DND-41 (cell line): ENCODE measurements at regions not wholly inside any gene's neighbourhood (a gene's known extent, or its start where the extent isn't known, plus 50 kb on each side); places are given as distances from the start of the nearest gene placed in this dataset.

Experiments used
- ATAC-seq: fragments of 200-7000 bp; cut with Tn5 transposase; 3 replicates; pipeline ENCODE4 v1.9.1; 2021; ENCODE audit warnings: low read depth; ENCODE audit not compliant: insufficient read depth
- DNase-seq: peaks from one replicate; pipeline ENCODE4 v3.0.0-alpha.2; 2020
- H2AFZ ChIP-seq: 2 replicates; pipeline ENCODE4 v1.6.0; 2012; ENCODE audit warnings: low read depth, low read length
- H3K27ac ChIP-seq: 2 replicates; pipeline ENCODE4 v1.5.1; 2012; ENCODE audit warnings: low read length, inconsistent platforms
- H3K27me3 ChIP-seq: fragments of 200-600 bp; sonication (generic); 2 replicates; pipeline ENCODE4 v1.6.0; 2012; ENCODE audit warnings: low read length, mild to moderate bottlenecking, inconsistent platforms; ENCODE audit not compliant: insufficient read depth, poor library complexity
- H3K36me3 ChIP-seq: 2 replicates; pipeline ENCODE4 v1.5.1; 2012; ENCODE audit warnings: low read length, inconsistent platforms; ENCODE audit not compliant: insufficient read depth
- H3K4me1 ChIP-seq: 2 replicates; pipeline ENCODE4 v1.5.1; 2012; ENCODE audit warnings: mild to moderate bottlenecking, low read length; ENCODE audit not compliant: insufficient read depth
- H3K4me2 ChIP-seq: 2 replicates; pipeline ENCODE4 v1.6.0; 2012; ENCODE audit warnings: mild to moderate bottlenecking, moderate library complexity, low read length, inconsistent platforms; ENCODE audit not compliant: insufficient read depth
- H3K4me3 ChIP-seq, 2 experiments: fragments of 200-600 bp in 1 of 2; shearing (Covaris generic) in 1 of 2; 2 replicates each; pipeline ENCODE4 v1.5.1; 2012 to 2016; ENCODE audit warnings: inconsistent platforms in 2 of 2, low read length in 2 of 2, mild to moderate bottlenecking in 2 of 2, low read depth in 1 of 2, moderate library complexity in 1 of 2
- H3K79me2 ChIP-seq: 2 replicates; pipeline ENCODE4 v1.6.0; 2012; ENCODE audit warnings: low read length, inconsistent platforms; ENCODE audit not compliant: insufficient read depth
- H3K9ac ChIP-seq: 2 replicates; pipeline ENCODE4 v1.6.0; 2012; ENCODE audit warnings: low read depth, mild to moderate bottlenecking, inconsistent platforms, low read length, moderate library complexity
- H3K9me3 ChIP-seq: 2 replicates; pipeline ENCODE4 v1.5.1; 2012; ENCODE audit warnings: low read length, moderate library complexity, mild to moderate bottlenecking, inconsistent platforms; ENCODE audit not compliant: insufficient read depth, severe bottlenecking
- H4K20me1 ChIP-seq: 2 replicates; pipeline ENCODE4 v1.6.0; 2012; ENCODE audit warnings: low read length; ENCODE audit not compliant: insufficient read depth
- EZH2 ChIP-seq: IDR thresholded peaks from 3 replicates; pipeline ENCODE4 v1.6.1; 2012; ENCODE audit warnings: borderline replicate concordance, low read depth, mild to moderate bottlenecking, moderate library complexity, low read length, inconsistent platforms; ENCODE audit not compliant: severe bottlenecking
- TF ChIP-seq, protein P1 (sequence below): IDR thresholded peaks from 2 replicates; pipeline ENCODE4 v1.5.1; 2012; ENCODE audit warnings: borderline replicate concordance, low read length, moderate library complexity, mild to moderate bottlenecking; ENCODE audit not compliant: poor library complexity, severe bottlenecking; ENCODE audit errors: extremely low read depth

DNA sequence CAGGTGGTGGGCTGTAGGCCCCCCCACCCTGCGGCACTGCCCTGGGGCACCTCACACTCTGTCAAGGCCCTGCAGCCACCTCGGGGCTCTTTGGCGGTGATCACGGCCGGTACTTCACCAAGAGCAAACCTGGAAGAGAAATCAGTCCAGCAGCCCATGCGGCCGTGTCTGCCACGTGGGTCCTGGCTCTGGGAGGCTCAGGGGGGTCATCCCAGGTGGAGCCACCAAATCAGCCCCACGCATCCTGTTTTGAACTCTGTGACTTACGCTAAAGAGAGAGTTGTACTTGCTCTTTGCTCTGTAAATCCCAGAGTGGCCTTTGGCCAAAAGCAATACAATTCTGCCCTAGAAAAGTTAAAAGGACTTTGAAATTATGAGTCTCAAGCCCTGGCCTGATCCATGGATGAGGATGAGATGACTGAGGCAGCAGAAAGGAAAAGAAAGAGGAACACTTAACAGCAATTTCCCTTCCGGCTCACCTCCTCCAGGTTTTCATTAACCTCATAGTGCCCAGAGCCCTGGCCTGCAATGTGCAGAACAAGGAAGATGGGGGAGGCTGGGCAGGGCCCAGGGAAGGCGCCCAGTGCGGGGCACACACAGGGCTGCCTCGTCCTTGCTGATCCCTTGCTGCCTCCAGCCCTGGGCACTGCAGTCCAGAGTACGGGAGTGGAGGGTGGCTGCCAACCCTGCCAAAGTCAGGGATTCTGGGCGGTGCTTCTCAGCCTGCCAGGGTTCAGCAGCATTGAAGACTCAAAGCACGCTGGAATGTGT lies 337.0 kb downstream of the MATN1 start:
- Histone ChIP-seq H4K20me1 (no peaks in the 10 kb centered on the region), H3K4me2 (no peak overlapping the region), H3K79me2 (no peaks in the 10 kb centered on the region), H3K36me3 (no peaks in the 10 kb centered on the region), H3K4me3 (no peak overlapping the region), H3K27ac (no peak overlapping the region), H2AFZ (no peak overlapping the region), H3K27me3 (peaks cover 10% of the 10 kb centered on the region), H3K9ac (no peak overlapping the region), H3K9me3 (no peaks in the 10 kb centered on the region), H3K4me1 (no peaks in the 10 kb centered on the region)
- no peak for DNase-seq
- ATAC-seq = no peak
- TF ChIP-seq, protein P1, sequence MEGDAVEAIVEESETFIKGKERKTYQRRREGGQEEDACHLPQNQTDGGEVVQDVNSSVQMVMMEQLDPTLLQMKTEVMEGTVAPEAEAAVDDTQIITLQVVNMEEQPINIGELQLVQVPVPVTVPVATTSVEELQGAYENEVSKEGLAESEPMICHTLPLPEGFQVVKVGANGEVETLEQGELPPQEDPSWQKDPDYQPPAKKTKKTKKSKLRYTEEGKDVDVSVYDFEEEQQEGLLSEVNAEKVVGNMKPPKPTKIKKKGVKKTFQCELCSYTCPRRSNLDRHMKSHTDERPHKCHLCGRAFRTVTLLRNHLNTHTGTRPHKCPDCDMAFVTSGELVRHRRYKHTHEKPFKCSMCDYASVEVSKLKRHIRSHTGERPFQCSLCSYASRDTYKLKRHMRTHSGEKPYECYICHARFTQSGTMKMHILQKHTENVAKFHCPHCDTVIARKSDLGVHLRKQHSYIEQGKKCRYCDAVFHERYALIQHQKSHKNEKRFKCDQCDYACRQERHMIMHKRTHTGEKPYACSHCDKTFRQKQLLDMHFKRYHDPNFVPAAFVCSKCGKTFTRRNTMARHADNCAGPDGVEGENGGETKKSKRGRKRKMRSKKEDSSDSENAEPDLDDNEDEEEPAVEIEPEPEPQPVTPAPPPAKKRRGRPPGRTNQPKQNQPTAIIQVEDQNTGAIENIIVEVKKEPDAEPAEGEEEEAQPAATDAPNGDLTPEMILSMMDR = no peak
- no peak for TF ChIP-seq EZH2

DNA sequence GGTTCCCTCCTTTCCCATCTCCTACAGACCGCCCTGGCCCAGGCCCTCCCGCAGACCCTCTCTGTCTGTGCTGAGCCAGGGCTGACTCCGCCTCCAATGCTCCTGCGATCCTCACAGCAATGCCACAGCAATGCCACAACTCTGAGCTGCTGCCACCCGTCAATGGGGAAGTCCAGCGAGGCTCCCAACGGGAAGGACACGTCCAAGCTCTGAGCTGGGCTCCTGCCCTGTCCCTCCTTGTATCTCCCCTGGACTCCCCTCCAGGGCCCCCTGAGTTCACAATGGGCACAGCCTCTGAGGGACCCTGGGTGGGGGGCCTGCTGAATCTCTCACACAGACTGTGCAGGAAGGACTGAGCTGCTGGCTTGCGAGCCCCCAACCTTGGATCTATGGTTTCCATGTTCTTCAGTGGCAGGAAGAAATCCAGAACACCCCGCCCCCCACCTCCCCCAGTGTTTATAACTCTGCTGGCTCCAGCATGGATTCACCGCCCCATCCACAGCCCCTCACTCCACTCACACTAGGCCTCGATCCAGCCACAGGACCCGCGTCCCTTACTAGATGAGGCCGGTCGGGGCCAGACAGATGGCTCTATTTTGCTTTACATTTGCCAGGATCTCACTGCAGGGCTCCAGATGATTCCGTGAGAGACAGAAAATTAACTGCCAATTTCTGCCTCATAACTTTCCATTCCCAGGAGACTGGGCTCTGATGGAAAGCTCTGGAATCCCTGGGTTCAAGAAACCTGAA lies 338.0 kb downstream of the MATN1 start:
- no peaks in the 10 kb centered on the region for H3K79me2 ChIP-seq
- no peak overlapping the region for H3K27ac ChIP-seq
- no peaks in the 10 kb centered on the region for H3K9me3 ChIP-seq
- no peak overlapping the region for H2AFZ ChIP-seq
- no peak for TF ChIP-seq EZH2
- TF ChIP-seq, protein P1 = no peak
- no peak for ATAC-seq
- peaks cover 3% of the 10 kb centered on the region for H3K4me1 ChIP-seq
- no peak overlapping the region for H3K9ac ChIP-seq
- no peaks in the 10 kb centered on the region for H3K36me3 ChIP-seq
- no peaks in the 10 kb centered on the region for H4K20me1 ChIP-seq
- H3K4me3 ChIP-seq = no peak overlapping the region
- DNase-seq = no peak
- H3K4me2 ChIP-seq = no peak overlapping the region
- peaks cover under 1% of the 10 kb centered on the region for H3K27me3 ChIP-seq

DNA sequence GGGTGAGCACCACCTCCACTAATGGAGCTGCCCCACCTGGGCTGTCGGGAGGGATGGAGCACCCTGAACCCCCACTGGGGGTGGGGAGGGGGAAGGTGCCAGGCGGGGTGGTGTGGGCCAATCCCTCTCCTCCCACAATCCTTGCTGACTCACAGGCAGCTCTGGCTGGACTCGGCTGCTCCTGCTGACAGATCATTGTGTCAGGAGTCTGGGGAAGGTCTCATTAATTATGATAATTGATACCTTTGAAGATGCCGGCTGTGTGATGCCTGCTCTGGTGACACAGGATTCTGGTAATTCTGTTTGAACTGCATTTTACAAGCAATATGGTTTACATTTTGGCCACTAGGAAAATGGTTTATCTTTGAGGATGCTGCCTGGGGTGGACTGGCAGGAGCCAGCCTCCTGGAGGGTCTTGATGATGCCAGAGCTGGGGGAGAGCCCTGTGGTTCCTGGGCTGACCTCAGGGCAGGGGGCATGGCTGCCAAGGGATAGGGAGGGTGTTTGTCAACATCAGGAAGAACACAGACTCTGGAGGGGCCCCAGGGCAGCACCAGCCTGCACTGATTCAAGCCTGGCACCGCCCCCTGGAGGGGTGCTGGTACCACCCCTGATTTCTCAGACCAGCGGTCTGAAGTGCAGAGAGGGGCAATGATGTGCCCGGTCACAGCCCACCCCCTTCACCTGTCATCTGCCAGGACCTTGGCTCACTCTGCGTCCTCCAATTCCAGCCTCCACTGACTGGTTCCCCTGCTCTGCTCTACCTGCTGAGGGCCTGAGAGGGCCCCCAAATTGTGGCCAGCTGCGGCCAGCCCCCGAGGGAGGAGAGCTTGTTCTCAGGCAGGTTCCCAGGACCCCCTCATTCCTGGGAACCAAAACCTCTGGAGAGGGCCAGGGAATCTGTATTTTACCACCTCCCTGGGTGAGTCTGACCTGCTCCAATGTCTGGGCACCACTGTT lies 338.8 kb downstream of the MATN1 start:
- no peaks in the 10 kb centered on the region for H3K27me3 ChIP-seq
- DNase-seq = no peak
- TF ChIP-seq, protein P1 = no peak
- TF ChIP-seq EZH2 = no peak

More for the DNA sequence above, 338.8 kb downstream of the MATN1 start:
- Histone ChIP-seq H3K79me2 (no peaks in the 10 kb centered on the region), H4K20me1 (no peaks in the 10 kb centered on the region), H2AFZ (no peak overlapping the region), H3K4me3 (no peak overlapping the region), H3K4me1 (peaks cover 11% of the 10 kb centered on the region), H3K9me3 (no peaks in the 10 kb centered on the region), H3K36me3 (no peaks in the 10 kb centered on the region), H3K4me2 (no peak overlapping the region), H3K9ac (no peak overlapping the region), H3K27ac (no peak overlapping the region)
- ATAC-seq = no peak
